Superior temporal gyrus (tissue), 1 donor: ENCODE measurements at regions not wholly inside any gene's neighbourhood (a gene's known extent, or its start where the extent isn't known, plus 50 kb on each side); places are given as distances from the start of the nearest gene placed in this dataset.

Source experiments
- DNase-seq: peaks from one replicate; pipeline ENCODE4 v3.0.0-alpha.2; 2016; ENCODE audit errors: extremely low spot score

GRCh38 chr13:99055281-99055680, 77.4 kb upstream of the DOCK9 start:
- no peak for DNase-seq

- no peak for DNase-seq
Observed at GRCh38 chr13:99055735-99056134, 77.9 kb upstream of the DOCK9 start.

GRCh38 chr13:99056381-99057014, 78.6 kb upstream of the DOCK9 start:
- DNase-seq, result no peak

GRCh38 chr13:99057310-99057975, 79.6 kb upstream of the DOCK9 start:
- DNase-seq, result no peak

GRCh38 chr13:99058527-99059495, 80.9 kb upstream of the DOCK9 start:
- DNase-seq, result no peak

- DNase-seq, result no peak
Observed at GRCh38 chr13:99059498-99060075, 81.7 kb upstream of the DOCK9 start.

- no peak for DNase-seq
Observed at GRCh38 chr13:99061411-99061810, 83.5 kb upstream of the DOCK9 start.

- no peak for DNase-seq
Observed at GRCh38 chr13:99062593-99062992, 84.7 kb upstream of the DOCK9 start.

GRCh38 chr13:99063178-99063577, 85.3 kb upstream of the DOCK9 start:
- DNase-seq, result no peak

GRCh38 chr13:99063952-99064351, 86.1 kb upstream of the DOCK9 start:
- no peak for DNase-seq

GRCh38 chr13:99064624-99065234, 86.9 kb upstream of the DOCK9 start:
- DNase-seq, result no peak

- DNase-seq, result no peak
Observed at GRCh38 chr13:99065235-99066015, 87.6 kb upstream of the DOCK9 start.

GRCh38 chr13:99066219-99066618, 88.4 kb upstream of the DOCK9 start:
- DNase-seq, result no peak

- no peak for DNase-seq
Observed at GRCh38 chr13:99067159-99067985, 89.5 kb upstream of the DOCK9 start.

- DNase-seq, result no peak
Observed at GRCh38 chr13:99071211-99071610, 93.3 kb upstream of the DOCK9 start.

- no peak for DNase-seq
Observed at GRCh38 chr13:99071666-99072065, 93.8 kb upstream of the DOCK9 start.

- DNase-seq, result no peak
Observed at GRCh38 chr13:99072356-99072755, 94.5 kb upstream of the DOCK9 start.

- no peak for DNase-seq
Observed at GRCh38 chr13:99072941-99073340, 95.1 kb upstream of the DOCK9 start.

- DNase-seq, result no peak
Observed at GRCh38 chr13:99074693-99075092, 96.8 kb upstream of the DOCK9 start.
